H1 (cell line): ENCODE measurements at regions not wholly inside any gene's neighbourhood (a gene's known extent, or its start where the extent isn't known, plus 50 kb on each side); places are given as distances from the start of the nearest gene placed in this dataset.

ENCODE experiments used
- CTCF ChIA-PET: fragments of 300-600 bp; sonication (Branson Sonifier 250); formaldehyde crosslinking; loops from one replicate; lab custom pipeline; 2021; ENCODE audit not compliant: partially characterized antibody; lab: Charles Lee
- POLR2A ChIA-PET: fragments of 300-600 bp; sonication (Branson Sonifier 250); formaldehyde crosslinking; loops from one replicate; lab custom pipeline; 2021; ENCODE audit warnings: inconsistent platforms; ENCODE audit not compliant: partially characterized antibody; lab: Charles Lee
- DNase-seq, 2 experiments: peaks; one replicate each; pipeline versions ENCODE4 v3.0.0 to v3.0.0-alpha.2; 2010 to 2022; ENCODE audit warnings: low spot score in 2 of 2, low read depth in 1 of 2, mixed read lengths in 1 of 2
- FAIRE-seq: peaks from 2 replicates; lab custom pipeline; 2011; peaks lifted over from hg19 to GRCh38; lab: Jason Lieb, UNC
- H2AFZ ChIP-seq: 2 replicates; pipeline ENCODE4 v1.8.1; 2012; ENCODE audit warnings: low read length, inconsistent platforms
- H2AK5ac ChIP-seq: 2 replicates; pipeline ENCODE4 v1.6.1; 2013; ENCODE audit warnings: low read depth, low read length
- H2BK120ac ChIP-seq: replicated peaks from 2 replicates; pipeline ENCODE3; 2013; ENCODE audit warnings: low read depth, low read length, inconsistent platforms
- H2BK12ac ChIP-seq: 2 replicates; pipeline ENCODE4 v1.6.1; 2013; ENCODE audit warnings: low read depth, low read length
- H2BK15ac ChIP-seq: 2 replicates; pipeline ENCODE4 v1.6.1; 2013; ENCODE audit warnings: low read length
- H2BK20ac ChIP-seq: 2 replicates; pipeline ENCODE4 v1.6.1; 2013; ENCODE audit warnings: low read length
- H2BK5ac ChIP-seq: 2 replicates; pipeline ENCODE4 v1.6.1; 2013; ENCODE audit warnings: low read depth, low read length
- H3K14ac ChIP-seq: 2 replicates; pipeline ENCODE4 v1.6.1; 2013; ENCODE audit warnings: inconsistent platforms; ENCODE audit not compliant: insufficient read length
- H3K18ac ChIP-seq: 2 replicates; pipeline ENCODE4 v1.6.1; 2013; ENCODE audit warnings: low read length; ENCODE audit errors: extremely low read depth
- H3K23ac ChIP-seq: 2 replicates; pipeline ENCODE4 v1.6.1; 2013; ENCODE audit warnings: inconsistent platforms; ENCODE audit not compliant: insufficient read length
- H3K23me2 ChIP-seq: 2 replicates; pipeline ENCODE4 v1.6.1; 2013; ENCODE audit warnings: low read depth, low read length
- H3K27ac ChIP-seq: 2 replicates; pipeline ENCODE4 v1.6.1; 2011; ENCODE audit warnings: low read depth, low read length, inconsistent platforms
- H3K27me3 ChIP-seq, 4 experiments: replicated peaks in 1 of 4; 1 replicate in 1 of 4; 2 replicates in 3 of 4; pipeline versions ENCODE4 v1.6.1 to v1.8.1; 2011 to 2013; ENCODE audit warnings: low read length in 3 of 4, mild to moderate bottlenecking in 3 of 4, inconsistent platforms in 2 of 4, mixed read lengths in 2 of 4, moderate library complexity in 1 of 4; ENCODE audit not compliant: control insufficient read depth in 3 of 4, insufficient read depth in 3 of 4; ENCODE audit errors: extremely low read depth in 1 of 4
- H3K36me3 ChIP-seq, 4 experiments: 2 replicates each; pipeline versions ENCODE4 v1.6.1 to v1.8.1; 2011 to 2013; ENCODE audit warnings: mild to moderate bottlenecking in 4 of 4, low read length in 3 of 4, moderate library complexity in 2 of 4, control low read depth in 1 of 4, inconsistent platforms in 1 of 4; ENCODE audit not compliant: insufficient read depth in 4 of 4, control insufficient read depth in 2 of 4
- H3K4ac ChIP-seq: replicated peaks from 2 replicates; pipeline ENCODE3; 2013; ENCODE audit warnings: low read length, low read depth, mixed read lengths, inconsistent platforms; ENCODE audit not compliant: insufficient read length
- H3K4me1 ChIP-seq, 4 experiments: replicated peaks in 1 of 4; 1 replicate in 1 of 4; 2 replicates in 3 of 4; pipeline versions ENCODE4 v1.6.1 to v1.8.1; 2011 to 2013; ENCODE audit warnings: low read length in 3 of 4, inconsistent platforms in 2 of 4, mixed read lengths in 1 of 4; ENCODE audit not compliant: insufficient read depth in 4 of 4, control insufficient read depth in 3 of 4
- H3K4me2 ChIP-seq, 2 experiments: 2 replicates each; pipeline versions ENCODE4 v1.6.1 to v1.8.1; 2011 to 2013; ENCODE audit warnings: low read depth in 2 of 2, low read length in 2 of 2, control low read depth in 1 of 2, inconsistent platforms in 1 of 2, mild to moderate bottlenecking in 1 of 2; ENCODE audit not compliant: insufficient read depth in 1 of 2
- H3K4me3 ChIP-seq, 4 experiments: fragments of 200-600, 300-600 bp in 1 of 4; sonication (generic), shearing (Covaris generic), sonication (Bioruptor Twin) in 1 of 4; 2 replicates each; pipeline versions ENCODE4 v1.5.1 to v1.8.1; 2011 to 2016; ENCODE audit warnings: low read length in 4 of 4, low read depth in 3 of 4, control low read depth in 2 of 4, inconsistent platforms in 2 of 4, mild to moderate bottlenecking in 2 of 4, mixed read lengths in 1 of 4, moderate library complexity in 1 of 4; ENCODE audit not compliant: insufficient read depth in 2 of 4; ENCODE audit errors: extremely low read depth in 1 of 4
- H3K56ac ChIP-seq: replicated peaks from 2 replicates; pipeline ENCODE3; 2013; ENCODE audit warnings: low read depth, mild to moderate bottlenecking, mixed read lengths, low read length, inconsistent platforms; ENCODE audit not compliant: insufficient read length
- H3K79me1 ChIP-seq: 2 replicates; pipeline ENCODE4 v1.6.1; 2013; ENCODE audit warnings: low read depth, low read length, control low read depth
- H3K79me2 ChIP-seq, 2 experiments: 2 replicates each; pipeline versions ENCODE4 v1.6.1 to v1.8.1; 2012 to 2013; ENCODE audit warnings: low read length in 2 of 2, mild to moderate bottlenecking in 2 of 2, inconsistent platforms in 1 of 2; ENCODE audit not compliant: insufficient read depth in 2 of 2, control insufficient read depth in 1 of 2
- H3K9ac ChIP-seq, 4 experiments: replicated peaks in 1 of 4; 1 replicate in 1 of 4; 2 replicates in 3 of 4; pipeline versions ENCODE4 v1.6.1 to v1.8.1; 2011 to 2013; ENCODE audit warnings: low read depth in 3 of 4, low read length in 3 of 4, control low read depth in 2 of 4, mild to moderate bottlenecking in 2 of 4, moderate library complexity in 2 of 4, inconsistent platforms in 1 of 4; ENCODE audit errors: extremely low read depth in 1 of 4
- H3K9me3 ChIP-seq, 2 experiments: 2 replicates each; pipeline versions ENCODE4 v1.6.1 to v1.8.1; 2012 to 2013; ENCODE audit warnings: mild to moderate bottlenecking in 2 of 2, moderate library complexity in 2 of 2, control low read depth in 1 of 2, inconsistent platforms in 1 of 2, low read depth in 1 of 2, low read length in 1 of 2, mixed read lengths in 1 of 2; ENCODE audit not compliant: insufficient read depth in 2 of 2
- H4K20me1 ChIP-seq, 2 experiments: replicated peaks in 1 of 2; 2 replicates each; pipeline versions ENCODE3 to v1.8.1; 2011 to 2013; ENCODE audit warnings: inconsistent platforms in 2 of 2, low read length in 2 of 2, mild to moderate bottlenecking in 1 of 2; ENCODE audit not compliant: insufficient read depth in 2 of 2, control insufficient read depth in 1 of 2
- H4K5ac ChIP-seq: 2 replicates; pipeline ENCODE4 v1.6.1; 2013; ENCODE audit warnings: low read length, low read depth, mixed read lengths, inconsistent platforms; ENCODE audit not compliant: insufficient read length
- H4K8ac ChIP-seq: 2 replicates; pipeline ENCODE4 v1.8.0; 2013; ENCODE audit warnings: mild to moderate bottlenecking, moderate library complexity, low read length, inconsistent platforms; ENCODE audit not compliant: insufficient read depth; ENCODE audit errors: extremely low read depth
- H4K91ac ChIP-seq: replicated peaks from 2 replicates; pipeline ENCODE3; 2013; ENCODE audit warnings: low read length, mixed read lengths, inconsistent platforms; ENCODE audit not compliant: insufficient read length
- BCL11A ChIP-seq, 2 experiments: IDR thresholded peaks; one replicate each; pipeline ENCODE4 v1.6.1; 2011; ENCODE audit warnings: low read depth in 2 of 2, low read length in 2 of 2, mild to moderate bottlenecking in 2 of 2
- CREB1 ChIP-seq: IDR thresholded peaks from 2 replicates; pipeline ENCODE4 v1.6.1; 2012; ENCODE audit warnings: inconsistent platforms
- KDM5A ChIP-seq: fragments of 200-600 bp; IDR thresholded peaks from 2 replicates; pipeline ENCODE4 v1.7.1; 2012; ENCODE audit warnings: mild to moderate bottlenecking, low read length, inconsistent platforms, mixed read lengths
- POLR2AphosphoS5 ChIP-seq: IDR thresholded peaks from 2 replicates; pipeline ENCODE4 v1.6.1; 2011; ENCODE audit warnings: low read depth, low read length
- RAD21 ChIP-seq, 2 experiments: IDR thresholded peaks in 1 of 2; conservative IDR thresholded peaks in 1 of 2; 2 replicates each; pipeline ENCODE4 v1.6.1; 2011; ENCODE audit warnings: low read depth in 2 of 2, low read length in 2 of 2, improper control_type of control experiment in 1 of 2, inconsistent platforms in 1 of 2, mild to moderate bottlenecking in 1 of 2, moderate library complexity in 1 of 2
- RNF2 ChIP-seq: fragments of 200-900, 300-1000 bp; sonication (generic); IDR thresholded peaks from 2 replicates; pipeline ENCODE4 v1.7.1; 2016; ENCODE audit warnings: borderline replicate concordance, low read depth, mild to moderate bottlenecking, antibody characterized with exemption, low read length; ENCODE audit not compliant: poor library complexity, severe bottlenecking; ENCODE audit errors: missing control alignments
- RXRA ChIP-seq: IDR thresholded peaks from 2 replicates; pipeline ENCODE4 v1.6.1; 2011; ENCODE audit warnings: low read depth, mild to moderate bottlenecking, low read length, moderate library complexity; ENCODE audit not compliant: insufficient read depth
- SP2 ChIP-seq: IDR thresholded peaks from 2 replicates; pipeline ENCODE4 v1.6.1; 2012; ENCODE audit warnings: mild to moderate bottlenecking, low read length, inconsistent platforms
- TAF1 ChIP-seq: IDR thresholded peaks from 2 replicates; pipeline ENCODE4 v1.6.1; 2011; ENCODE audit warnings: mild to moderate bottlenecking, low read depth, low read length
- TAF7 ChIP-seq: optimal IDR thresholded peaks from 2 replicates; pipeline ENCODE3; 2011; ENCODE audit warnings: low read depth, mild to moderate bottlenecking, inconsistent platforms, low read length, moderate library complexity, borderline replicate concordance
- WGBS, 2 experiments: shearing (Covaris generic) in 1 of 2; methylation state at CpG; one replicate each; pipeline versions ENCODE4 v1.1.6 to v1.1.7; 2013 to 2015; ENCODE audit warnings: low lambda C conversion rate in 2 of 2, mixed read lengths in 2 of 2, inconsistent platforms in 1 of 2, low coverage in 1 of 2, missing lambda C conversion rate in 1 of 2; ENCODE audit not compliant: insufficient replicate concordance in 2 of 2, insufficient coverage in 1 of 2, insufficient read length in 1 of 2; ENCODE audit errors: extremely low coverage in 1 of 2, missing lambda C conversion rate in 1 of 2; 5-methylcytosine and 5-hydroxymethylcytosine counted together
- TF ChIP-seq, protein P1 (sequence below): IDR thresholded peaks from 2 replicates; pipeline ENCODE4 v1.6.1; 2011; ENCODE audit warnings: low read length, improper control_type of control experiment
- TF ChIP-seq, protein P2 (sequence below): IDR thresholded peaks from 2 replicates; pipeline ENCODE4 v1.6.1; 2011; ENCODE audit warnings: low read depth, mild to moderate bottlenecking, low read length; ENCODE audit not compliant: insufficient read depth
- TF ChIP-seq, protein P3 (sequence below): IDR thresholded peaks from 2 replicates; pipeline ENCODE4 v1.6.1; 2012; ENCODE audit warnings: inconsistent platforms

DNA sequence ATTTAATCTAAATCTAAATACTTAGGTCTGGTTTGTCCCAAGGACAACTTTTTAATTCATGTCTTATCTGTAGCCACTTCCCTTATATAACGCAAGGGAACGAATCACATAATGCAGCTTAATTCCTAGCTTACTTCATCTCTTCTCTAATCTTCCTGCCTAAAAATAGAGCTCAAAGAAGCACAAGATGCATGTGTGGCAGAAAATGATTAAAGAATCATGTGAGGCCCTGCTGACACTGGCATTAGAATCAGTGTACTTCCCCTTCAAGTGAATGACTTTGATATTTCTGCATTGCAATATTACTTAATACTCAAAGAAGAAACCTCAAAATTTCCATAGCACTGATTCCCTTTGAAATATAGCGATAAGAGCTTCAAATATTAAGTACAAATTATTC lies 317.9 kb upstream of the FTMT start:
- Histone ChIP-seq H3K56ac (no peak overlapping the region), H3K36me3 (no peaks in the 10 kb centered on the region), H4K20me1 (no peaks in the 10 kb centered on the region), H2BK15ac (no peak overlapping the region), H3K23ac (no peak overlapping the region), H4K8ac (no peak overlapping the region), H3K79me2 (no peaks in the 10 kb centered on the region), H3K18ac (no peak overlapping the region), H2AFZ (no peak overlapping the region), H3K9me3 (no peaks in the 10 kb centered on the region), H3K4me1 (no peaks in the 10 kb centered on the region), H3K4ac (no peak overlapping the region), H4K5ac (no peak overlapping the region), H3K79me1 (no peaks in the 10 kb centered on the region), H4K91ac (no peak overlapping the region), H3K27ac (no peak overlapping the region), H3K27me3 (no peaks in the 10 kb centered on the region), H2AK5ac (no peak overlapping the region), H3K23me2 (no peaks in the 10 kb centered on the region), H3K14ac (no peak overlapping the region), H2BK120ac (no peak overlapping the region), H3K4me2 (no peak overlapping the region), H2BK20ac (no peak overlapping the region), H3K4me3 (no peak overlapping the region), H2BK12ac (no peak overlapping the region), H2BK5ac (no peak overlapping the region), H3K9ac (no peak overlapping the region)
- DNase-seq: no peak
- ChIA-PET CTCF (interaction anchor here (0.6 to 1.4 kb wide), 3 partner anchors 42 to 953 kb away, joined by 3 to 4 read pairs (median 3); no protein-coding TSS in a partner anchor), POLR2A (no interaction called here)
- 100% methylated on average over 3 of the region's 3 CpGs; no CpG with 5 or more reads in 1 of the 2 experiments for WGBS, 2 experiments
- no peak for FAIRE-seq
- TF ChIP-seq, protein P1, sequence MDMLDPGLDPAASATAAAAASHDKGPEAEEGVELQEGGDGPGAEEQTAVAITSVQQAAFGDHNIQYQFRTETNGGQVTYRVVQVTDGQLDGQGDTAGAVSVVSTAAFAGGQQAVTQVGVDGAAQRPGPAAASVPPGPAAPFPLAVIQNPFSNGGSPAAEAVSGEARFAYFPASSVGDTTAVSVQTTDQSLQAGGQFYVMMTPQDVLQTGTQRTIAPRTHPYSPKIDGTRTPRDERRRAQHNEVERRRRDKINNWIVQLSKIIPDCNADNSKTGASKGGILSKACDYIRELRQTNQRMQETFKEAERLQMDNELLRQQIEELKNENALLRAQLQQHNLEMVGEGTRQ: no peak
- TF ChIP-seq BCL11A (IDR thresholded peaks at IDR 0.05; ENCODE audit: low read depth in 2 of 2, low read length in 2 of 2) (no peak), SP2 (no peak), TAF7 (no peak), RXRA (no peak), RAD21 (IDR thresholded peaks at IDR 0.05 in 1 of 2, conservative IDR thresholded peaks at IDR 0.05 in 1 of 2; ENCODE audit: low read depth in 2 of 2, low read length in 2 of 2) (no peak), RNF2 (no peak), TAF1 (no peak), CREB1 (no peak), POLR2AphosphoS5 (no peak), KDM5A (no peak)
- TF ChIP-seq, protein P2, sequence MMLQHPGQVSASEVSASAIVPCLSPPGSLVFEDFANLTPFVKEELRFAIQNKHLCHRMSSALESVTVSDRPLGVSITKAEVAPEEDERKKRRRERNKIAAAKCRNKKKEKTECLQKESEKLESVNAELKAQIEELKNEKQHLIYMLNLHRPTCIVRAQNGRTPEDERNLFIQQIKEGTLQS: no peak
- TF ChIP-seq, protein P3, sequence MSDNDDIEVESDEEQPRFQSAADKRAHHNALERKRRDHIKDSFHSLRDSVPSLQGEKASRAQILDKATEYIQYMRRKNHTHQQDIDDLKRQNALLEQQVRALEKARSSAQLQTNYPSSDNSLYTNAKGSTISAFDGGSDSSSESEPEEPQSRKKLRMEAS: no peak
